BLaER1 (cell line): ENCODE measurements at regions not wholly inside any gene's neighbourhood (a gene's known extent, or its start where the extent isn't known, plus 50 kb on each side); places are given as distances from the start of the nearest gene placed in this dataset.
"Not testable (repeated sequence)": the region's sequence is repeated elsewhere in the genome, so short reads cannot be mapped to it uniquely, and the experiment has no call there.

Experiments used
- H3K27ac ChIP-seq: shearing (Covaris generic); formaldehyde crosslinking; 2 replicates; pipeline ENCODE4 v1.8.1; 2022
- H3K27me3 ChIP-seq: shearing (Covaris generic); formaldehyde crosslinking; 2 replicates; pipeline ENCODE4 v1.8.1; 2022
- H3K36me3 ChIP-seq: shearing (Covaris generic); formaldehyde crosslinking; 2 replicates; pipeline ENCODE4 v1.8.1; 2022
- H3K4me1 ChIP-seq: shearing (Covaris generic); formaldehyde crosslinking; 2 replicates; pipeline ENCODE4 v1.8.1; 2022
- H3K4me2 ChIP-seq: shearing (Covaris generic); formaldehyde crosslinking; 2 replicates; pipeline ENCODE4 v1.8.1; 2022
- H3K4me3 ChIP-seq: shearing (Covaris generic); formaldehyde crosslinking; 2 replicates; pipeline ENCODE4 v1.8.1; 2022
- H3K9ac ChIP-seq: shearing (Covaris generic); formaldehyde crosslinking; 2 replicates; pipeline ENCODE4 v1.8.1; 2022
- H3K9me3 ChIP-seq: shearing (Covaris generic); formaldehyde crosslinking; 2 replicates; pipeline ENCODE4 v1.8.1; 2022
- H4K20me1 ChIP-seq: shearing (Covaris generic); formaldehyde crosslinking; 2 replicates; pipeline ENCODE4 v1.8.1; 2022
- Cebpa-rat ChIP-seq: shearing (Covaris generic); IDR thresholded peaks from 2 replicates; pipeline ENCODE4 v1.8.1; 2022

DNA sequence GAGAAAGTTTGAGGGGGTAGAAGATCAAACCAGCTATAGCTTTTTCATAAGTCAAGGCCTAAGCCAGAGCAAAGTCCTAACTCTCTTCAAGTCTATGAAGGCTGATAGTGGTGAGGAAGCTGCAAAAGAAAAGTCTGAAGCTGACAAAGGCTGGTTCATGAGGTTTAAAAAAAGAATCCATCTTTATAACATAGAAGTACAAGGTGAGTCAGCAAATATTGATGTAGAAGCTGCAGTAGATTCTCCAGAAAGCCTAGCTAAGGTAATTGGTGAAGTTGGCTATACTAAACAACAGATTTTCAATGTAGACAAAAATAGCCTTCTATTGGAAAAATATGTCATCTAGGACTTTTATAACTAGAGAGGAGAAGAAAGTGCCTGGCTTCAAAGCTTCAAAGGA, 141.4 kb upstream of the ZNF521 start:
- Histone ChIP-seq H3K9ac (no peak overlapping the region), H3K27me3 (no peaks in the 10 kb centered on the region), H4K20me1 (no peaks in the 10 kb centered on the region), H3K27ac (no peak overlapping the region), H3K9me3 (peaks cover 15% of the 10 kb centered on the region), H3K4me2 (no peak overlapping the region), H3K4me3 (no peak overlapping the region), H3K4me1 (no peaks in the 10 kb centered on the region), H3K36me3 (no peaks in the 10 kb centered on the region)
- no peak for TF ChIP-seq Cebpa-rat

DNA sequence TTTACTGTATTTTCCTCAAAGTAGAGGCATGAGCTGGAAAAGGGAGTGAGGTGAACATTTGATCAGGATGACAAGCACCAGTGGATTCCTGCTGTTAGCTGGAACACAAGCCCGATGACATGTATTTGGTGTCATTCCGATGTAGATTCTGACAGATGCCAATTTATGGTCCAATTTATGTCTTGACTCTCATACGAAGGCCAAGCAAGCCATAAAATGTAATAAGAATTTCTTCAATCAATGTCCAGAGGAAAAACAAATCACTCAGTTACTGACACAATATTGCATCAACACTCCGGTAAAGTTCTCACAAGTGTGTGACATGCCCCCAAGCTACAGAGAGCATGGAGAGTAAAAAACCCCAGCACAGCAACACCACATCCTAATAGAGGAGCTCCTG, 138.3 kb upstream of the ZNF521 start:
- H3K27ac ChIP-seq = no peak overlapping the region
- H3K9me3 ChIP-seq = peaks cover 15% of the 10 kb centered on the region
- no peaks in the 10 kb centered on the region for H3K36me3 ChIP-seq
- no peak overlapping the region for H3K4me2 ChIP-seq
- H3K4me3 ChIP-seq = no peak overlapping the region
- H4K20me1 ChIP-seq = no peaks in the 10 kb centered on the region
- TF ChIP-seq Cebpa-rat = no peak
- no peaks in the 10 kb centered on the region for H3K4me1 ChIP-seq
- H3K9ac ChIP-seq = no peak overlapping the region
- H3K27me3 ChIP-seq = no peaks in the 10 kb centered on the region

DNA sequence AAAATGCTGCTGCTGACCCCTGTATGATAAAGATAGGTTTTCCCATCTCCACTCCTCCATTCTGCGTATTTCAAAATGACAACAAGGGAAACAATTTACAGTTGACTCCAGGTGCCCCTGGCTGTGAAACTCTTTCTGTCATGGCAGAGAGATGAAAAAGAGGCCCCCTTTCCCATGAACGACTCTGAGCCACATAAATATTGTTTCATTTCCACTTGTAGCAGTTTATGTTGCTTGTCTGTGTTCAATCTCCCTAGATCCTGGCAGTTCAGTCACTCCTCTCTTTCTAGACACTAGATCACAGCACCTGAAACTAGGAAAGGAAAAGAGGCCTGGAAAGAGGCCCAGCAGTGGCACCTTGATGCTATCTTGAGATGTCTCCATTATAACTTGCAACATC, 121.0 kb upstream of the ZNF521 start:
- H4K20me1 ChIP-seq = no peaks in the 10 kb centered on the region
- H3K4me3 ChIP-seq = no peak overlapping the region
- H3K4me1 ChIP-seq = no peaks in the 10 kb centered on the region
- H3K36me3 ChIP-seq = no peaks in the 10 kb centered on the region
- no peaks in the 10 kb centered on the region for H3K9me3 ChIP-seq
- H3K9ac ChIP-seq = no peak overlapping the region
- H3K27ac ChIP-seq = no peak overlapping the region
- no peak overlapping the region for H3K4me2 ChIP-seq
- no peaks in the 10 kb centered on the region for H3K27me3 ChIP-seq
- TF ChIP-seq Cebpa-rat = no peak

DNA sequence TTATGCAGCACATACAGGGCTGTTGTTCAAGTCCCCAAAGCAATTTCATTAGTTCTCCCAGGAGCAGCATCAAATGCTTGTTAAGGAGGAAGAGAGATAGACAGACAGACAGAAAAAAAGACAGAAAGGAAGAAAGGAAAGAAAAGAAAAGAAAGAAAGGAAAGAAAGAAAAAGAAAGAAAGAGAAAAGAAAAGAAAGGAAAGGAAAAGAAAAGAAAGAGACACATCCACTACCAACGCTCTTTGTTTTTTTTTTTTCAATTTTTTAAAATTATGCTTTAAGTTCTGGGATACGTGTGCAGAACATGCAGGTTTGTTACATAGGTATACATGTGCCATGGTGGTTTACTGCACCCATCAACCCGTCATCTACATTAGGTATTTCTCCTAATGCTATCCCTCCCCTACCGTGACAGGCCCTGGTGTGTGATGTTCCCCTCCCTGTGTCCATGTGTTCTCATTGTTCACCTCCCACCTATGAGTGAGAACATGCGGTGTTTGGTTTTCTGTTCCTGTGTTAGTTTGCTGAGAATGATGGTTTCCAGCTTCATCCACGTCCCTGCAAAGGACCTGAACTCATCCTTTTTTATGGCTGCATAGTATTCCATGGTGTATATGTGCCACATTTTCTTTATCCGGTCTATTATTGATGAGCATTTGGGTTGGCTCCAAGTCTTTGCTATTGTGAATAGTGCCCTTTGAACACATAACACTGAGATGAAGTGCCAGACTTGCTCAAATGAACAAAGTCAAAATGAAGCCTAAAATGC, 119.0 kb upstream of the ZNF521 start:
- H3K4me3 ChIP-seq, H3K27ac ChIP-seq, H3K9me3 ChIP-seq, H4K20me1 ChIP-seq, H3K4me2 ChIP-seq, H3K27me3 ChIP-seq, H3K9ac ChIP-seq, H3K36me3 ChIP-seq: not testable (repeated sequence)
- peaks cover 13% of the 10 kb centered on the region for H3K4me1 ChIP-seq

DNA sequence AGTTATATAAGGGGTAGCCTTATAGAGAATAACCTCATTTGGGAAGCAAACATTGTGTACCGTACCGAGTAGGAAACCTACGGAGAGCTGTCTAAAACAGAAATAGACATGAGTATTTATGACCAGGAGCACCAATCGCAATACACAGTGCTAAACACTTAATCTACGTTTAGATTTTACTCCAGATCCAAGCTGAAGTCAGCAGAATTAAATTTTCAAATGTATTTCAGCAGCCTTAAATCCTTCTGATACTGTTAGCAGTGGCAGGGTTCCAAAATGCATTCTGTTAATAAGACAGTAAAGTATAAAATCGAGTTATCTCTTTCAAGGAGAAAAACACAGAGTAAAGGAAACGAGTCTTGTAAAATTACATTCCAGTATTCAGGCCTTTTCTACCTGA, 118.1 kb upstream of the ZNF521 start:
- H3K4me3 ChIP-seq = no peak overlapping the region
- H3K9ac ChIP-seq = no peak overlapping the region
- H4K20me1 ChIP-seq = no peaks in the 10 kb centered on the region
- H3K4me1 ChIP-seq = peaks cover 20% of the 10 kb centered on the region
- no peak overlapping the region for H3K27ac ChIP-seq
- H3K9me3 ChIP-seq = no peaks in the 10 kb centered on the region
- H3K36me3 ChIP-seq = no peaks in the 10 kb centered on the region
- no peak for TF ChIP-seq Cebpa-rat
- no peak overlapping the region for H3K4me2 ChIP-seq
- no peaks in the 10 kb centered on the region for H3K27me3 ChIP-seq

DNA sequence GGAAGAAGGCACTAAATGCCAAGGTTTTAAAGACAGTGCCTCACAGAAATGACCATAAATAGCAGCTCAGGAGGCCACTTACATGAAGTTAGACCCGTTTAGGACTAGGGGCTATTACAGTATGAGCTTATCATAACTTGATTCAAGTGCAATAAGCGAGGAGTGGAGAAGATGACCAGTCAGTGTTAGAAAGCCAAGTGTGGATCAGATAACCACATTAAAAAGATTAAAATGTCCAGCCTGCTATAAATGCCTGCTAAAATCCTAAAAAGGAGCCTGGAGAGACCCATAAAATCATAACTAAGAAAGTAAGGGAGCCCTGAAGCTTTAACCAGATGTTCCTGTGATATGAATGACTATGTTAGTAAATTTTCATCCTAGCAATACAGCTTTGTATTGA, 117.5 kb upstream of the ZNF521 start:
- H3K9ac ChIP-seq = no peak overlapping the region
- no peak overlapping the region for H3K27ac ChIP-seq
- H3K27me3 ChIP-seq = no peaks in the 10 kb centered on the region
- peaks cover 20% of the 10 kb centered on the region for H3K4me1 ChIP-seq
- no peaks in the 10 kb centered on the region for H3K9me3 ChIP-seq
- TF ChIP-seq Cebpa-rat = no peak
- H3K36me3 ChIP-seq = no peaks in the 10 kb centered on the region
- no peak overlapping the region for H3K4me3 ChIP-seq
- H3K4me2 ChIP-seq = no peak overlapping the region
- no peaks in the 10 kb centered on the region for H4K20me1 ChIP-seq

DNA sequence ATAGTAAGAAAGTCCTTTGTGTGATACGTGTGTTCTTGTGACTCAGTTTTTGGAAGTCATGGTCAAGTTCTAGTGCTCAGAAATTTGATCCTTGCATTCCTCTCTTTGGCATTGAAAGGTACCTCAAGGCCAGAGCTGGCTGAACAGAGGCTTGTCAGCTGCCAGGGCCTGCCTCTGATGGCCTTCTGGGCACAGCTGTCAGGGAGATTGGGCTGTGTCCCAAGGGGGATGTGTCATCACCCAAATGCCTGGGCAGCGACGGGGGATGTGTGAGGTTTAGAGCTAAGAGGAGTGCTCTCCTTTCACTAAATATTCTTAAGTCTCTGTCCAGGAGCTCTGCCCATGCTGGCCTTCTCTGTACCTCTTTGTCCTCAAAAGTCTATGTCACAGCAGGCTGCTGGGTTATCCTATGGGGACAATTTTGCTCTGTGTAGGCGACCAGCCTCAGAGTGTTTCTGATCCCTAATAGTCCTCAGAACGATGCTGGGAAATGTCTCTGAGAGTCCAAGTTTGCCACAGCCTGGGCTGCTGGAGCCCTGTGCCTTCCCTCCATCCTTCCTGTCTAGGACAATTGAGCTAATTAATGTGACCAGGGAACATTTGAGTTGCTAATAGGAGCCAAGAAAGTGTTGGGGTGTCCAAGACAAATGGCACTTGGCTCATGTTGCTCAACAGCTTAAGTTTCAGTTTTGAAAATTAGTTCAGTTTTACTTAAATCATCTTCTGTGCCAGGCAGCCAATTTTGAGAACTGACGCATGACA, 115.4 kb upstream of the ZNF521 start:
- Histone ChIP-seq H3K4me1 (peaks cover 20% of the 10 kb centered on the region), H3K4me2 (peak overlapping the region; percentile 32; the same call in 1 of the 2 replicates), H3K27me3 (no peaks in the 10 kb centered on the region), H3K4me3 (no peak overlapping the region), H4K20me1 (no peaks in the 10 kb centered on the region), H3K9me3 (no peaks in the 10 kb centered on the region), H3K36me3 (no peaks in the 10 kb centered on the region), H3K9ac (no peak overlapping the region), H3K27ac (no peak overlapping the region)
- no peak for TF ChIP-seq Cebpa-rat

DNA sequence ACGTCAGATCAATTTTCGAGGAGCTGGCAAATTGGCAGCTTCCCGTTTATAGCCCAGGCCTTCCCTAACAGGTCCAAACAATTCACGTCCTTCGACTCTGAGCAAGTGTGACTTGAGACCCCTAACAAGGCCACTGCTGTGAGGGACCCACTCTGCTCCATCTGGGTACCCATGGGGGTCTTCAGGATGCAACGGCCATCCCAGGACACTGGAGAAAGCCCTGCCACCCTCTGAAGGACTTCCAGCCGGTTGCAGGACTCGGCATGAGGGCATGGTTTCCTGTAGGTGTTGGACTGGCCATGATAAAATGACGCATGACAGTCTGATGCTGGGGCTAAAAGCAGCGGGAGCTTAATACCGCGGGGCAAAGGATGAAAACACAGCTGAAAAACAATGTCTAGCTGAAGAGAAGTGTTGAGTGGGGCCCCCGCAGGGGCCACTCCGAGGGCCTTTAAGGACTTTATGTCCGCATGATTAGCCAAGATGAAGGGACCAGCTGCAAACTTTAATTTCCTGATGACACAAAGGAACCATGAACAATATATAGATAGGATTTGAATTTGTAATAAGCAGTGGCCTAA, 113.3 kb upstream of the ZNF521 start:
- TF ChIP-seq Cebpa-rat = no peak
- H4K20me1 ChIP-seq = no peaks in the 10 kb centered on the region
- no peaks in the 10 kb centered on the region for H3K36me3 ChIP-seq
- peak overlapping the region; percentile 29; the same call in 1 of the 2 replicates for H3K4me2 ChIP-seq
- H3K4me1 ChIP-seq = peaks cover 22% of the 10 kb centered on the region
- no peak overlapping the region for H3K4me3 ChIP-seq
- H3K9me3 ChIP-seq = no peaks in the 10 kb centered on the region
- no peaks in the 10 kb centered on the region for H3K27me3 ChIP-seq
- H3K27ac ChIP-seq = no peak overlapping the region
- H3K9ac ChIP-seq = no peak overlapping the region

DNA sequence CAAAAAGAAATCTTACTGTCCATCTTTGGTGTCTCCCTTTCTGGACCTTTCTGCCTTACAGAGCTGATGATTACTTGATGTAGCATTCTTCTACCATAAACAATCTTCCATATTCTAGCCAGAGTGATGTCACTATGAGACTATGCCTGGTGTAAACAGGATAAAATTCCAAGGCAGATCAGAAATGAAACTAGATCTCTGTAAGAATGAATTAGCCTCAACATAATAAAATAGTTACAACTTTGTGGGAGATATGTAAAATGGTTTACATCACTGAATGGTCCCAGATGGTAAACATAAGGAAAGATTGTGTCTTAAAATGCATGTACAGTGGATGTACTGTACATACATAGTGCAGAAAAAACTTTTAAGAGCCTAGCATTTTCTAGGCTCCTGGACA, 112.3 kb upstream of the ZNF521 start:
- TF ChIP-seq Cebpa-rat = no peak

DNA sequence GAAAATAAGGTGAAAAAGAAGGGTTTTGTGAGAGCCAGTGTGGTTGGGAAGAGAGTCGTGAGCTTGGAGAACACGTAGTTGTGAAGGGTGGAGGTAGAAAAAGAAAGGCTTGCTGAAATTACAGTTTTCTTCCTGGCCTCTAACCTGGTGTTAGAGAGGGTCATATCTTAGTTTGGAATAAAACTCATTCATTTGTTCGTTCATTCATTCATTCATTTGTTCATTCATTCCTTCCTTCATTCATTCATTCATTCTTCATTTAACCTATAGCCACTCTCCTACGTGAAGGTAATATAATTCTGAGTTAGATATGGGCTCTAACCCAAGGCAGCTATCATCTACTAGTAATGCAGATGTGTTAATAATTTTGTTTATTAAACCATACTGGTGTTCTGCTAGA, 111.8 kb upstream of the ZNF521 start:
- Histone ChIP-seq H3K27ac (no peak overlapping the region), H3K9me3 (no peaks in the 10 kb centered on the region), H3K4me2 (no peak overlapping the region), H3K27me3 (no peaks in the 10 kb centered on the region), H4K20me1 (no peaks in the 10 kb centered on the region), H3K9ac (no peak overlapping the region), H3K36me3 (no peaks in the 10 kb centered on the region), H3K4me1 (peaks cover 34% of the 10 kb centered on the region), H3K4me3 (no peak overlapping the region)
- TF ChIP-seq Cebpa-rat = no peak

More for the DNA sequence above, 112.3 kb upstream of the ZNF521 start:
- H4K20me1 ChIP-seq = no peaks in the 10 kb centered on the region
- H3K4me2 ChIP-seq = no peak overlapping the region
- no peaks in the 10 kb centered on the region for H3K9me3 ChIP-seq
- peaks cover 33% of the 10 kb centered on the region for H3K4me1 ChIP-seq
- H3K27ac ChIP-seq = no peak overlapping the region
- no peak overlapping the region for H3K9ac ChIP-seq
- no peaks in the 10 kb centered on the region for H3K27me3 ChIP-seq
- no peak overlapping the region for H3K4me3 ChIP-seq
- no peaks in the 10 kb centered on the region for H3K36me3 ChIP-seq
